ENCODE measurements at regions not wholly inside any gene's neighbourhood (a gene's known extent, or its start where the extent isn't known, plus 50 kb on each side); places are given as distances from the start of the nearest gene placed in this dataset.

- H3K4me1 Mint-ChIP-seq = no peaks in the 10 kb centered on the region
- no peak overlapping the region for H3K4me3 Mint-ChIP-seq
- H3K27ac Mint-ChIP-seq = no peak overlapping the region
- H3K36me3 Mint-ChIP-seq (ENCODE audit: low read depth) = no peaks in the 10 kb centered on the region
- no peaks in the 10 kb centered on the region for H3K27me3 Mint-ChIP-seq
- H3K9me3 Mint-ChIP-seq = peaks cover 11% of the 10 kb centered on the region
- no peak for ATAC-seq (replicated peaks)
These were observed 104.6 kb downstream of the AMY1C start for GRCh38 chr1:103854279-103854678.

GRCh38 chr1:103859721-103860120 lies 110.0 kb downstream of the AMY1C start:
- H3K27me3 Mint-ChIP-seq = no peaks in the 10 kb centered on the region
- H3K4me1 Mint-ChIP-seq = no peaks in the 10 kb centered on the region
- H3K36me3 Mint-ChIP-seq (ENCODE audit: low read depth) = no peaks in the 10 kb centered on the region
- no peak for ATAC-seq (replicated peaks)
- H3K9me3 Mint-ChIP-seq = peaks cover 11% of the 10 kb centered on the region
- no peak overlapping the region for H3K4me3 Mint-ChIP-seq
- no peak overlapping the region for H3K27ac Mint-ChIP-seq

GRCh38 chr1:103898576-103899345 lies 149.1 kb downstream of the AMY1C start:
- ATAC-seq (replicated peaks) = no peak
- Mint-ChIP-seq H3K27ac (no peak overlapping the region), H3K4me1 (no peaks in the 10 kb centered on the region), H3K36me3 (ENCODE audit: low read depth) (no peaks in the 10 kb centered on the region), H3K27me3 (no peaks in the 10 kb centered on the region), H3K9me3 (peaks cover 13% of the 10 kb centered on the region), H3K4me3 (no peak overlapping the region)

GRCh38 chr1:103900005-103900404 lies 150.3 kb downstream of the AMY1C start:
- H3K9me3 Mint-ChIP-seq = peaks cover 14% of the 10 kb centered on the region
- H3K36me3 Mint-ChIP-seq (ENCODE audit: low read depth) = no peaks in the 10 kb centered on the region
- H3K4me1 Mint-ChIP-seq = no peaks in the 10 kb centered on the region
- H3K27me3 Mint-ChIP-seq = no peaks in the 10 kb centered on the region
- no peak overlapping the region for H3K4me3 Mint-ChIP-seq
- H3K27ac Mint-ChIP-seq = no peak overlapping the region
- ATAC-seq (replicated peaks) = no peak

- no peaks in the 10 kb centered on the region for H3K4me1 Mint-ChIP-seq
- H3K9me3 Mint-ChIP-seq = peaks cover 14% of the 10 kb centered on the region
- no peak overlapping the region for H3K27ac Mint-ChIP-seq
- no peak for ATAC-seq (replicated peaks)
- no peaks in the 10 kb centered on the region for H3K36me3 Mint-ChIP-seq (ENCODE audit: low read depth)
- no peak overlapping the region for H3K4me3 Mint-ChIP-seq
- no peaks in the 10 kb centered on the region for H3K27me3 Mint-ChIP-seq
These were observed 151.4 kb downstream of the AMY1C start for GRCh38 chr1:103901072-103901471.

- H3K4me1 Mint-ChIP-seq = no peaks in the 10 kb centered on the region
- no peak overlapping the region for H3K4me3 Mint-ChIP-seq
- no peak overlapping the region for H3K27ac Mint-ChIP-seq
- ATAC-seq (replicated peaks) = no peak
- H3K9me3 Mint-ChIP-seq = peaks cover 14% of the 10 kb centered on the region
- no peaks in the 10 kb centered on the region for H3K36me3 Mint-ChIP-seq (ENCODE audit: low read depth)
- no peaks in the 10 kb centered on the region for H3K27me3 Mint-ChIP-seq
These were observed 155.7 kb downstream of the AMY1C start for GRCh38 chr1:103905363-103905762.

GRCh38 chr1:103911450-103911849 lies 161.8 kb downstream of the AMY1C start:
- H3K27me3 Mint-ChIP-seq = no peaks in the 10 kb centered on the region
- ATAC-seq (replicated peaks) = no peak
- no peak overlapping the region for H3K4me3 Mint-ChIP-seq
- H3K36me3 Mint-ChIP-seq (ENCODE audit: low read depth) = no peaks in the 10 kb centered on the region
- H3K9me3 Mint-ChIP-seq = peaks cover 10% of the 10 kb centered on the region
- no peak overlapping the region for H3K27ac Mint-ChIP-seq
- no peaks in the 10 kb centered on the region for H3K4me1 Mint-ChIP-seq

GRCh38 chr1:103917795-103918194 lies 168.1 kb downstream of the AMY1C start:
- ATAC-seq (replicated peaks) = no peak
- no peak overlapping the region for H3K4me3 Mint-ChIP-seq
- H3K4me1 Mint-ChIP-seq = no peaks in the 10 kb centered on the region
- no peak overlapping the region for H3K27ac Mint-ChIP-seq
- no peaks in the 10 kb centered on the region for H3K36me3 Mint-ChIP-seq (ENCODE audit: low read depth)
- H3K9me3 Mint-ChIP-seq = peaks cover 29% of the 10 kb centered on the region
- no peaks in the 10 kb centered on the region for H3K27me3 Mint-ChIP-seq

GRCh38 chr1:103931891-103932290 lies 182.2 kb downstream of the AMY1C start:
- H3K9me3 Mint-ChIP-seq = peaks cover 9% of the 10 kb centered on the region
- no peaks in the 10 kb centered on the region for H3K36me3 Mint-ChIP-seq (ENCODE audit: low read depth)
- no peaks in the 10 kb centered on the region for H3K4me1 Mint-ChIP-seq
- no peak overlapping the region for H3K4me3 Mint-ChIP-seq
- H3K27me3 Mint-ChIP-seq = no peaks in the 10 kb centered on the region
- no peak for ATAC-seq (replicated peaks)
- no peak overlapping the region for H3K27ac Mint-ChIP-seq

GRCh38 chr1:103937763-103938357 lies 188.2 kb downstream of the AMY1C start:
- H3K27ac Mint-ChIP-seq = no peak overlapping the region
- H3K4me1 Mint-ChIP-seq = no peaks in the 10 kb centered on the region
- ATAC-seq (replicated peaks) = no peak
- peaks cover 11% of the 10 kb centered on the region for H3K9me3 Mint-ChIP-seq
- H3K36me3 Mint-ChIP-seq (ENCODE audit: low read depth) = no peaks in the 10 kb centered on the region
- H3K4me3 Mint-ChIP-seq = no peak overlapping the region
- no peaks in the 10 kb centered on the region for H3K27me3 Mint-ChIP-seq

- Mint-ChIP-seq H3K27ac (no peak overlapping the region), H3K9me3 (peaks cover 8% of the 10 kb centered on the region), H3K27me3 (no peaks in the 10 kb centered on the region), H3K36me3 (ENCODE audit: low read depth) (no peaks in the 10 kb centered on the region), H3K4me1 (no peaks in the 10 kb centered on the region), H3K4me3 (no peak overlapping the region)
- ATAC-seq (replicated peaks) = no peak
These were observed 191.4 kb downstream of the AMY1C start for GRCh38 chr1:103941086-103941485.

- no peak for ATAC-seq (replicated peaks)
- H3K4me1 Mint-ChIP-seq = no peaks in the 10 kb centered on the region
- no peaks in the 10 kb centered on the region for H3K36me3 Mint-ChIP-seq (ENCODE audit: low read depth)
- no peak overlapping the region for H3K4me3 Mint-ChIP-seq
- peaks cover 8% of the 10 kb centered on the region for H3K9me3 Mint-ChIP-seq
- no peak overlapping the region for H3K27ac Mint-ChIP-seq
- no peaks in the 10 kb centered on the region for H3K27me3 Mint-ChIP-seq
These were observed 192.3 kb downstream of the AMY1C start for GRCh38 chr1:103942029-103942428.

- Mint-ChIP-seq H3K36me3 (ENCODE audit: low read depth) (no peaks in the 10 kb centered on the region), H3K27me3 (no peaks in the 10 kb centered on the region), H3K4me1 (no peaks in the 10 kb centered on the region), H3K4me3 (no peak overlapping the region), H3K27ac (no peak overlapping the region), H3K9me3 (peaks cover 8% of the 10 kb centered on the region)
- no peak for ATAC-seq (replicated peaks)
These were observed 196.1 kb downstream of the AMY1C start for GRCh38 chr1:103945774-103946173.

GRCh38 chr1:103948526-103948925 lies 198.8 kb downstream of the AMY1C start:
- peaks cover 11% of the 10 kb centered on the region for H3K9me3 Mint-ChIP-seq
- no peak for ATAC-seq (replicated peaks)
- no peaks in the 10 kb centered on the region for H3K4me1 Mint-ChIP-seq
- H3K36me3 Mint-ChIP-seq (ENCODE audit: low read depth) = no peaks in the 10 kb centered on the region
- no peak overlapping the region for H3K27ac Mint-ChIP-seq
- H3K27me3 Mint-ChIP-seq = no peaks in the 10 kb centered on the region
- no peak overlapping the region for H3K4me3 Mint-ChIP-seq

- peaks cover 10% of the 10 kb centered on the region for H3K9me3 Mint-ChIP-seq
- ATAC-seq (replicated peaks) = no peak
- no peaks in the 10 kb centered on the region for H3K36me3 Mint-ChIP-seq (ENCODE audit: low read depth)
- no peak overlapping the region for H3K4me3 Mint-ChIP-seq
- H3K27me3 Mint-ChIP-seq = no peaks in the 10 kb centered on the region
- no peaks in the 10 kb centered on the region for H3K4me1 Mint-ChIP-seq
- H3K27ac Mint-ChIP-seq = no peak overlapping the region
These were observed 200.1 kb downstream of the AMY1C start for GRCh38 chr1:103949779-103950178.

Data from activated T-helper 17 cell treated with anti-CD3 and anti-CD28 coated beads, Interleukin-2, amount 50 U/mL, for 72 hours (primary cell).